ENCODE measurements at regions not wholly inside any gene's neighbourhood (a gene's known extent, or its start where the extent isn't known, plus 50 kb on each side); places are given as distances from the start of the nearest gene placed in this dataset.

DNA sequence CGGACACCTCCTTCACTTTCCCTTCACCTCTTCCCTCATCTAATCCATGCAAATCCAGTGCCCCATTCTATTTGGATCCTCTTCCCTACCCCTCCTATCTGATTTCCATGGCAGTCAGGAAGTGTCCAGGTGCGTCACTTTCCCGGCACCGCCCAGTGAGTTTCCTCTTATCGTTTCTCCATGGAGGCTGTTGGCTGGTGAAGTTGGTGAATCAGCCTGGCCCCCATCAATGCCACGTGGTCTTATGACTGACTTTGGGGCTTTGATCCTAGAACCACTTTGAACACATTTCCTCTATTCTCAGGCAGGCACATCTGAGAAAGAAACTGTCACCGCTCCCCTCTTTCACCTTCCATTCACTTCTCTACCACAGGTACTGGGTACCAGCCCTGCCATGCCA is 137.8 kb downstream of the CEP135 start:
- H3K4me3 ChIP-seq (ENCODE audit: low read depth, low read length), result no peak overlapping the region

DNA sequence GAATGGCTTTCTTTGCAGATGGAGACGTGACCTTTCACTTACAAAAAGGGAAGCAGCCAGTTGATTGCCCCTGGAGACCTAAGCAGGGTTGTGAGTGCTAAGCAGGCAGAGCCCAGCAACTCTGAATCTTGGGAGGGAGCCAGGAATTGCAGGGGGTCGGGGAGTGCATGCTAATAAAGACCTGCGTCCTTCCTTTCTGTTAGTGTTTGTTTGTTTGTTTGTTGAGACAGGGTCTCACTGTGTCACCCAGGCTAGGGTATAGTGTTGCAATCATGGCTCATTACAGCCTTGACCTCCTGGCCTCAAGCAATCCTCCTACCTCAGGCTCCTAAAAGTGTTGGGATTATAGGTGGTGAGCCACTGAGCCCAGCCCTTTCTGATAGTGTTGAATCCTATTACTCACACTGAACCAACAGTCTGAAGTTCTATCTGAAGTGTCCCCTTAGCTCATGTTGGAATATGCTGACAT is 137.4 kb downstream of the CEP135 start:
- no peak overlapping the region for H3K4me3 ChIP-seq (ENCODE audit: low read depth, low read length)
- TF ChIP-seq, protein P1, sequence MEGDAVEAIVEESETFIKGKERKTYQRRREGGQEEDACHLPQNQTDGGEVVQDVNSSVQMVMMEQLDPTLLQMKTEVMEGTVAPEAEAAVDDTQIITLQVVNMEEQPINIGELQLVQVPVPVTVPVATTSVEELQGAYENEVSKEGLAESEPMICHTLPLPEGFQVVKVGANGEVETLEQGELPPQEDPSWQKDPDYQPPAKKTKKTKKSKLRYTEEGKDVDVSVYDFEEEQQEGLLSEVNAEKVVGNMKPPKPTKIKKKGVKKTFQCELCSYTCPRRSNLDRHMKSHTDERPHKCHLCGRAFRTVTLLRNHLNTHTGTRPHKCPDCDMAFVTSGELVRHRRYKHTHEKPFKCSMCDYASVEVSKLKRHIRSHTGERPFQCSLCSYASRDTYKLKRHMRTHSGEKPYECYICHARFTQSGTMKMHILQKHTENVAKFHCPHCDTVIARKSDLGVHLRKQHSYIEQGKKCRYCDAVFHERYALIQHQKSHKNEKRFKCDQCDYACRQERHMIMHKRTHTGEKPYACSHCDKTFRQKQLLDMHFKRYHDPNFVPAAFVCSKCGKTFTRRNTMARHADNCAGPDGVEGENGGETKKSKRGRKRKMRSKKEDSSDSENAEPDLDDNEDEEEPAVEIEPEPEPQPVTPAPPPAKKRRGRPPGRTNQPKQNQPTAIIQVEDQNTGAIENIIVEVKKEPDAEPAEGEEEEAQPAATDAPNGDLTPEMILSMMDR (IDR thresholded peaks at IDR 0.05; ENCODE audit: borderline replicate concordance, insufficient read depth, low read depth, low read length), result no peak

More for the DNA sequence above, 137.8 kb downstream of the CEP135 start:
- TF ChIP-seq, protein P1 (IDR thresholded peaks at IDR 0.05; ENCODE audit: borderline replicate concordance, insufficient read depth, low read depth, low read length), result no peak

DNA sequence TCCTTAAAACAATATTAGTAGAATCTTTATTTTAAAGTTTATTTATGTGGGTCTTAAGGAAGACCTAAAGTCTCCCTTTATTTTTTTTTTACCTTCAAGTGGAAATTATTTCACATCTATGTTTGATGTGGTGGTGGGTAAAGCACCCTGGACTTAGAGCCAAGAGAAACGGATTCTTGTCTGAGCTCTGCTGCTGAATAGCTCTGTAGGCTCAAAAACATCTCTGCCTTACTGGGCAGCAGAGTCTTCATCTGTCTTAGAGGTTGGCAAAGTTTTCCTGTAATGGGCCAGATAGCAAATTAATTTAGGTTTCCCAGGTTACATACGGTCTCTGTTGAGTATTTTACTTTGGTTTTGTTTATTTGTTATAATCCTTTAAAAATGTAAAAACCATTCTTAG is 136.5 kb downstream of the CEP135 start:
- TF ChIP-seq, protein P1 (IDR thresholded peaks at IDR 0.05; ENCODE audit: borderline replicate concordance, insufficient read depth, low read depth, low read length), result no peak
- no peak overlapping the region for H3K4me3 ChIP-seq (ENCODE audit: low read depth, low read length)

DNA sequence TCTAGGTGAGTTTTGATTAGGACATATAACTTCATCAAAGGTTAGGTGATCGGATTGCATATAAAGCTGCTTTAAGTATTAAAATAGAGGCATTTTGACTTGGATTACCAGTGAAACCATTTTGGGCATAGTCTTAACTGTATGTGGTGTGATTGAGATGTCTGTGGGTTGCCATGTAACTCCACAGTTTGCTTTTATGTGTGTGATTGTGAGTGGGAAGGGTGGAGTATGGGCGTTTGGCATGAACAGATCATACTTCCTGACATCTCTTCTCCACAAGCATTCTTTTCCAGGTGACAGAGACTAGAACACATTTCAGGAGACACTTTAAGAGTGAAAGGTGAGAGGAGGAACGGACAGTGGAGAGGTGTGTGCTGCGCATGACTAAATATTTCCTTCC is 136.1 kb downstream of the CEP135 start:
- H3K4me3 ChIP-seq (ENCODE audit: low read depth, low read length), result no peak overlapping the region
- TF ChIP-seq, protein P1 (IDR thresholded peaks at IDR 0.05; ENCODE audit: borderline replicate concordance, insufficient read depth, low read depth, low read length), result no peak

Measured in GM12875 (cell line).